T-helper 2 cell treated with Interferon-gamma antibody and Interleukin-4, amounts not matched to agents 5 μg/mL and 100 μg/mL, for 36 hours (primary cell): ENCODE measurements at regions not wholly inside any gene's neighbourhood (a gene's known extent, or its start where the extent isn't known, plus 50 kb on each side); places are given as distances from the start of the nearest gene placed in this dataset.
"Not testable (repeated sequence)": the region's sequence is repeated elsewhere in the genome, so short reads cannot be mapped to it uniquely, and the experiment has no call there.

ENCODE experiments used
- DNase-seq: peaks from one replicate; pipeline ENCODE4 v3.0.0; 2021; ENCODE audit warnings: low spot score
- H3K27ac Mint-ChIP-seq: one replicate; pipeline ENCODE4 v1.8.0; 2021; ENCODE audit warnings: mild to moderate bottlenecking, mixed read lengths
- H3K27me3 Mint-ChIP-seq: one replicate; pipeline ENCODE4 v1.8.0; 2021; ENCODE audit warnings: low read depth, mixed read lengths
- H3K36me3 Mint-ChIP-seq: one replicate; pipeline ENCODE4 v1.8.0; 2021; ENCODE audit warnings: low read depth, mixed read lengths
- H3K4me1 Mint-ChIP-seq: one replicate; pipeline ENCODE4 v1.8.0; 2021; ENCODE audit warnings: low read depth, mixed read lengths
- H3K4me3 Mint-ChIP-seq: one replicate; pipeline ENCODE4 v1.8.0; 2022; ENCODE audit warnings: mild to moderate bottlenecking, moderate library complexity, mixed read lengths
- H3K9me3 Mint-ChIP-seq: one replicate; pipeline ENCODE4 v1.8.0; 2021; ENCODE audit warnings: mixed read lengths

GRCh38 chr1:4063516-4063915 is 163.4 kb upstream of the C1orf174 start:
- H3K27ac Mint-ChIP-seq, result no peak overlapping the region
- DNase-seq, result no peak
- no peaks in the 10 kb centered on the region for H3K9me3 Mint-ChIP-seq
- no peak overlapping the region for H3K4me3 Mint-ChIP-seq
- no peaks in the 10 kb centered on the region for H3K36me3 Mint-ChIP-seq
- no peaks in the 10 kb centered on the region for H3K27me3 Mint-ChIP-seq
- H3K4me1 Mint-ChIP-seq, result no peaks in the 10 kb centered on the region

- H3K9me3 Mint-ChIP-seq, result no peaks in the 10 kb centered on the region
- no peak overlapping the region for H3K27ac Mint-ChIP-seq
- DNase-seq, result no peak
- no peaks in the 10 kb centered on the region for H3K4me1 Mint-ChIP-seq
- no peaks in the 10 kb centered on the region for H3K27me3 Mint-ChIP-seq
- no peaks in the 10 kb centered on the region for H3K36me3 Mint-ChIP-seq
- H3K4me3 Mint-ChIP-seq, result no peak overlapping the region
Measured at GRCh38 chr1:4064150-4064889, 164.2 kb upstream of the C1orf174 start.

- Mint-ChIP-seq H3K4me3 (no peak overlapping the region), H3K36me3 (no peaks in the 10 kb centered on the region), H3K27ac (no peak overlapping the region), H3K4me1 (no peaks in the 10 kb centered on the region), H3K9me3 (no peaks in the 10 kb centered on the region), H3K27me3 (no peaks in the 10 kb centered on the region)
- no peak for DNase-seq
Measured at GRCh38 chr1:4066860-4067599, 167.0 kb upstream of the C1orf174 start.

GRCh38 chr1:4068076-4068475 is 168.0 kb upstream of the C1orf174 start:
- no peak overlapping the region for H3K27ac Mint-ChIP-seq
- DNase-seq, result no peak
- H3K4me1 Mint-ChIP-seq, result no peaks in the 10 kb centered on the region
- no peaks in the 10 kb centered on the region for H3K27me3 Mint-ChIP-seq
- H3K36me3 Mint-ChIP-seq, result no peaks in the 10 kb centered on the region
- H3K9me3 Mint-ChIP-seq, result no peaks in the 10 kb centered on the region
- H3K4me3 Mint-ChIP-seq, result no peak overlapping the region

- Mint-ChIP-seq H3K27ac (no peak overlapping the region), H3K4me3 (no peak overlapping the region), H3K9me3 (no peaks in the 10 kb centered on the region), H3K36me3 (no peaks in the 10 kb centered on the region), H3K4me1 (no peaks in the 10 kb centered on the region), H3K27me3 (no peaks in the 10 kb centered on the region)
- DNase-seq, result no peak
Measured at GRCh38 chr1:4071653-4072052, 171.6 kb upstream of the C1orf174 start.

DNA sequence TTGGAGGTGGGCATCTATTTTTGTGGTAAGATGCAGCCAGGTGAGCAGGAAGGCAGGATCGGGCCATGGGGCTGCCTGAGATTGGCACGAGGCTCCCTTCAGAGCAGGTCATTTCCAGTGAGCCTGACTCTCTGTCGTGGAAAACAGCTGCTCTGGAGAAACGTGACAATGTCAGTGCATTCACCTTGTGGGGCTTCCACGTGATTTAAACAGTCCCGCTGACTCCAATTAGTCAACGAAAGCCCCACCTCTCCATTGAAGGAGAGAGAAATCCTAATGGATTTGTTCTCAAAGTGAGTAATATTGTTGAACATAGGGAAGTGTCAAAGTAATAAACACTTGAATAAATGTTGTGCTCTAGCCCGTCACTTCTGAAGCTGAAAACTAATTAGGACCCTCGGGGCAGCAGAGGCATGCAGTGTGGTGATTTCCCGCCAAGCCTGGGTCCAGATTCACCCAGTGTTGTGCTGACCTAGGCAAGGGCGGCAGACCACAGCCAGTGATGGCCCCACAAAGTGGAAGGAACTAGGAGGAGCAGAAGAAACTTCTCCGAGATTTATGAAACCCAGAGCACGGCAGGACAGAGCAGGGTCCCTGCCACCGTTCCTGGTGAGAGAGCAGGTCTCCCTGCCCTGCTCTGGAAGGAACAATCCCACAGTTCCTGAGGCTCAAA is 172.5 kb upstream of the C1orf174 start:
- no peak for DNase-seq
- no peak overlapping the region for H3K27ac Mint-ChIP-seq
- H3K36me3 Mint-ChIP-seq, result no peaks in the 10 kb centered on the region
- H3K27me3 Mint-ChIP-seq, result no peaks in the 10 kb centered on the region
- H3K4me3 Mint-ChIP-seq, result no peak overlapping the region
- no peaks in the 10 kb centered on the region for H3K4me1 Mint-ChIP-seq
- H3K9me3 Mint-ChIP-seq, result no peaks in the 10 kb centered on the region

DNA sequence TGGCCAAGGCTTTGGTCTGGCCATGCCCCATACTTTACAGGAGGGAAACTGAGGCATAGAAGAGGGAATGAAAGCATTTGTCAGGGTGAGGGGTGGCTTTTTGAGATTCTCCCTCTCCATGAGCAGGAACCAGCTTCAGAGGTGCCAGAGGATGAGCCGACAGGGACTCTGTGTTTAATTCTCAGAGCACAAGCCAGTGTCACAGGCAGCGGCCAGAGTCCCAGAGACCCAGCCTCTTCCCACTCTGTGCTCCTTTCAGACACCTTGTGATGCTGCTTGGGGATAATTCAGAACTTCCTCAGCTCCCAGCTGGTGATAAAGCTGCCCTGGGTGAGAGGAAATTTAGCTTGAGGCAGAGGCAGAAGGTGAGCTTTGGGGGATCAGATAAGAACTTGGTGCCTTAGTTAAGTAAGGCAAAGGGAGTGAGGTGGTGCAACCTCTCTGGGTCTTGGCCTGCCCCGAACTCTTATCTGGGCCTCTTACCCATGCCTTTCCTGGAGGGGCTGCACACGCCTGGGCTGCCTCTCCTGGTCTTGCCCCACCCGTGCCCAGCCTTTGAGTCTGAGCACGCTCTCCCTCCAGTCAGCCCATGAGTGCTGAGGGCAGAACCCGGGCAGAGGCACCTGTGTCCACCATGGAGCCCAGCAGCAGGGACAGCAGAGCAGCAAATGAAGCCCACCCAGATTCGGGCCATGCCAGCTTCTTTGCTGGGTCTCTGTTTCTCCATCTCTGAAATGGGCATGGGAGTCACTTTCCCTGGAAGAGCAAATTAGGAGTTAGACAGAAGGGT is 175.6 kb upstream of the C1orf174 start:
- H3K9me3 Mint-ChIP-seq, result no peaks in the 10 kb centered on the region
- H3K4me3 Mint-ChIP-seq, result no peak overlapping the region
- no peaks in the 10 kb centered on the region for H3K4me1 Mint-ChIP-seq
- no peak for DNase-seq
- no peak overlapping the region for H3K27ac Mint-ChIP-seq
- H3K36me3 Mint-ChIP-seq, result no peaks in the 10 kb centered on the region
- no peaks in the 10 kb centered on the region for H3K27me3 Mint-ChIP-seq

DNA sequence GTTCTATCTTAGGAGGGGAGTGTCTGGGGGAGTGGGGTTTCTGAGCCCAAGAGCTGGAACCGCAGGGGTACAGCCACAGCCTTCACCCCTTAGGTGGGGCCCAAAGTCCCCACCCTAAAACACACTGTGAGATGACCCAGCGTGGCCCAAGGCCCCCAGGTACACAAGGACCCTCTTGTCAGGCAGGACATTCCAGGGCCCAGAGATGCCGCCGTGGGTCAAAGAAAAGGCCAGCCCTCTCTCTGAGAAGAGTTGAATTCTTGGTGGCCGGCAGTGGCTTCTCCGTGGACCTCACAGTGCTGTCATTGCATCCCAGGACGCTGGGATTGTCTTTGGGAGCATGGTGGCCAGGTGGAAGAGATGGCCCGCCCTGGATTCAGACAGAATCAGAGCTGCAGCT is 176.3 kb upstream of the C1orf174 start:
- Mint-ChIP-seq H3K27ac (no peak overlapping the region), H3K9me3 (no peaks in the 10 kb centered on the region), H3K4me3 (no peak overlapping the region), H3K4me1 (no peaks in the 10 kb centered on the region), H3K36me3 (no peaks in the 10 kb centered on the region), H3K27me3 (no peaks in the 10 kb centered on the region)
- DNase-seq, result no peak

- not testable (repeated sequence) for H3K36me3 Mint-ChIP-seq, DNase-seq, H3K27ac Mint-ChIP-seq, H3K9me3 Mint-ChIP-seq, H3K4me3 Mint-ChIP-seq, H3K27me3 Mint-ChIP-seq, H3K4me1 Mint-ChIP-seq
Measured at GRCh38 chr1:4078091-4078962, 178.3 kb upstream of the C1orf174 start.

GRCh38 chr1:4079815-4080214 is 179.7 kb upstream of the C1orf174 start:
- Mint-ChIP-seq H3K9me3 (no peaks in the 10 kb centered on the region), H3K27me3 (no peaks in the 10 kb centered on the region), H3K27ac (no peak overlapping the region), H3K36me3 (no peaks in the 10 kb centered on the region), H3K4me1 (no peaks in the 10 kb centered on the region), H3K4me3 (no peak overlapping the region)
- no peak for DNase-seq

DNA sequence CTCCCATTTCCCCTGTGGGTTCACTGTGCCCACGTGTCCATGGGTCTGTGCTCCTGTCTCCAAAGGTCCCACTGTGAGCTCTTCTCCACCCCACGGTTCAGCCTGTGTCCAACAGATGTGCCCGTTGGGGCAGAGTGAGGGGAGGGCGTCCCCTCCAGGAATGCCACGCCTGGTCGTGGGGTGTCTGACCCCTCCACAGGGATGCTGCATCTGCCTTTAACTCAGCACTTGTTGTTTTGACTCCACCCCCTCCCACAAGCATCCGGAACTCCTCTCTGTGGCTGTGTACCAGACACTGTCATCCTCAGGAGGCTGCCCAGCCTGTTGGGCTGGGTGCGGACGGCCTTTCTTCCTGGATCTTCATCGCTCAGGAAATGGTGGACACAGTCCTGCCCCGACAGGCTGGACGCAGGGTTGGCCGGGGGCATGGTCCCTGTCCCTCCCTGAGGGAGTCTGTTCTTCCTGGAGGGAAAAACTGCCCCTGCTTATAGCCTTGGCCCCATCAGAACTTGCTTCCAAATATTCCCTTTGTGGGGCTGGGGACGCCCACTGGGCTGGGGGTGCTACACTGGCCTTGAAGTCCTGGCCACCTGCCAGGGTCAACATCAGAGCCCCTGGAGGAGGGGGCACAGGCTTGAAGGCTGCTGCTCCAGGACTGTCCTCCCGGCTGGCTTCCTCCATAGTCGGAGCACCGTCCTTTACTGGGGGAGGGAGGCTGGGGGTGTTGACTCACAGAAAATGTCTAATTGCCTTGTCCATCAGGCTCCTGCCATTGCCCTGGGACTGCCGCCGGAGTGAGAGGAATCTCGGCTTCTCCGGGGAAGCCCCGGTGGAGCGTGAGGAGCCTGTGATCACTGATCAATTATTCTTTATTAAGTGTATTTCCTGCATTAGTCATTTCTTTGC is 182.0 kb upstream of the C1orf174 start:
- Mint-ChIP-seq H3K27ac (no peak overlapping the region), H3K4me3 (no peak overlapping the region), H3K27me3 (no peaks in the 10 kb centered on the region), H3K36me3 (no peaks in the 10 kb centered on the region), H3K4me1 (no peaks in the 10 kb centered on the region), H3K9me3 (no peaks in the 10 kb centered on the region)
- no peak for DNase-seq

DNA sequence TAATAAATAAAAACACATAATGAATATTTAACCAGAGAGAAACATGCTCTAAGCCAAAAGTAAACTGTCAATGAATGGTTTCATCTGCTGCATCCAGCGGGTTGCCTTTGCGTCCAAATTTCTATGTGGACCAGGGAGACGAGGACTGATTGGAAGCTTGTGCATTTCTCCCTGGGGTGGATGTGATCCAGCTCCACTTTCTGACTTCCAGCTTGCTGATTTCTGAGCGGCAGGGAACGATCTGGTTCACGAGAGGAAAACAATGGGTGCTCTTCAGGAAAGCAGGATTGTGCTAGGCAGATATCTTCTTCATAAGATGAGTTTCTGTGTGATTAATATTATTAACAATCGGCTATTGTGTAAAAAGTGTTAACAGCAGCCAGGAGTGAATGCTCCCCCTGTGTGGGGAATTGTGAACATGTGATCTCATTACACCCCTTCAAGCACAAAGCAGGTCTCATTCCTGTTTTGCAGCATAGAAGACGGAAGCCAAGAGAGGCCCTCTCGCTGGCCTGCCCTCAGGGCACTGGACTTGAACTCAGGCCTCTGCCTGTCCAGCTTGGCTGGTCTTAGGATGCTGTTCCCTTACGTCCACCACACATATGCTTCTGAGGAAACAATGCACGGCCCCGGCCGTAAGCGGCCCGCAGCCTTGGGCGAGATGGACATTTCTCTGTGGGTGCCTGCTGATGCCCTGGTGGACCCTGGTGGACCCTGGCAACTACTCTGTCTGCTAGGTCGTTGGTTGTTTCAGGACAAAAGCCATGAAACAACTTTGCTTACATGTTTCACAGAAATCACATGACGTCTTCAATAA is 183.4 kb upstream of the C1orf174 start:
- Mint-ChIP-seq H3K27me3 (no peaks in the 10 kb centered on the region), H3K27ac (no peak overlapping the region), H3K4me3 (no peak overlapping the region), H3K4me1 (no peaks in the 10 kb centered on the region), H3K9me3 (no peaks in the 10 kb centered on the region), H3K36me3 (no peaks in the 10 kb centered on the region)
- no peak for DNase-seq
